GM20431 (cell line): ENCODE measurements at regions not wholly inside any gene's neighbourhood (a gene's known extent, or its start where the extent isn't known, plus 50 kb on each side); places are given as distances from the start of the nearest gene placed in this dataset.

Source experiments
- in situ Hi-C: fragments of 300-500 bp; cut with MseI, MboI; formaldehyde crosslinking; loops from one replicate; pipeline ENCODE4 v1.15.0; 2020; ENCODE audit warnings: low sequenced_read_pairs; ENCODE audit not compliant: unreplicated experiment

- in situ Hi-C loops, result no loop called here
Measured at GRCh38 chr13:47474326-47474725, 526.7 kb downstream of the SUCLA2 start.

- in situ Hi-C loops, result no loop called here
Measured at GRCh38 chr13:47472516-47472915, 528.6 kb downstream of the SUCLA2 start.

GRCh38 chr13:47463726-47464125, 537.3 kb downstream of the SUCLA2 start:
- in situ Hi-C loops, result no loop called here

GRCh38 chr13:47463002-47463401, 538.1 kb downstream of the SUCLA2 start:
- in situ Hi-C loops, result no loop called here

- in situ Hi-C loops, result no loop called here
Measured at GRCh38 chr13:47461816-47462215, 539.3 kb downstream of the SUCLA2 start.

GRCh38 chr13:47459512-47459911, 541.6 kb downstream of the SUCLA2 start:
- in situ Hi-C loops, result no loop called here

GRCh38 chr13:47457626-47458025, 543.4 kb downstream of the SUCLA2 start:
- in situ Hi-C loops, result no loop called here

GRCh38 chr13:47455626-47456025, 545.4 kb downstream of the SUCLA2 start:
- in situ Hi-C loops, result no loop called here

GRCh38 chr13:47454986-47455385, 546.1 kb downstream of the SUCLA2 start:
- in situ Hi-C loops, result no loop called here

GRCh38 chr13:47437406-47437805, 540.6 kb upstream of the HTR2A start:
- in situ Hi-C loops, result no loop called here

GRCh38 chr13:47433461-47434005, 536.7 kb upstream of the HTR2A start:
- in situ Hi-C loops, result no loop called here

- in situ Hi-C loops, result no loop called here
Measured at GRCh38 chr13:47426126-47426849, 529.4 kb upstream of the HTR2A start.

- in situ Hi-C loops, result no loop called here
Measured at GRCh38 chr13:47421525-47421924, 524.7 kb upstream of the HTR2A start.

- in situ Hi-C loops, result no loop called here
Measured at GRCh38 chr13:47420568-47420967, 523.7 kb upstream of the HTR2A start.

- in situ Hi-C loops, result no loop called here
Measured at GRCh38 chr13:47420020-47420419, 523.2 kb upstream of the HTR2A start.

GRCh38 chr13:47418206-47418920, 521.5 kb upstream of the HTR2A start:
- in situ Hi-C loops, result no loop called here

- in situ Hi-C loops, result no loop called here
Measured at GRCh38 chr13:47417485-47417884, 520.6 kb upstream of the HTR2A start.

GRCh38 chr13:47415048-47415447, 518.2 kb upstream of the HTR2A start:
- in situ Hi-C loops, result no loop called here

GRCh38 chr13:47413526-47413925, 516.7 kb upstream of the HTR2A start:
- in situ Hi-C loops, result no loop called here

GRCh38 chr13:47413112-47413511, 516.3 kb upstream of the HTR2A start:
- in situ Hi-C loops, result no loop called here

GRCh38 chr13:47409778-47410177, 512.9 kb upstream of the HTR2A start:
- in situ Hi-C loops, result no loop called here
